Activated CD8-positive, alpha-beta memory T cell treated with anti-CD3 and anti-CD28 coated beads for 24 hours (primary cell): ENCODE measurements at regions not wholly inside any gene's neighbourhood (a gene's known extent, or its start where the extent isn't known, plus 50 kb on each side); places are given as distances from the start of the nearest gene placed in this dataset.
A peak's percentile ranks its signal among the peaks of the same experiment; 100 is the strongest.

Source experiments
- DNase-seq: peaks from one replicate; pipeline ENCODE4 v3.0.0-alpha.2; 2020

DNA sequence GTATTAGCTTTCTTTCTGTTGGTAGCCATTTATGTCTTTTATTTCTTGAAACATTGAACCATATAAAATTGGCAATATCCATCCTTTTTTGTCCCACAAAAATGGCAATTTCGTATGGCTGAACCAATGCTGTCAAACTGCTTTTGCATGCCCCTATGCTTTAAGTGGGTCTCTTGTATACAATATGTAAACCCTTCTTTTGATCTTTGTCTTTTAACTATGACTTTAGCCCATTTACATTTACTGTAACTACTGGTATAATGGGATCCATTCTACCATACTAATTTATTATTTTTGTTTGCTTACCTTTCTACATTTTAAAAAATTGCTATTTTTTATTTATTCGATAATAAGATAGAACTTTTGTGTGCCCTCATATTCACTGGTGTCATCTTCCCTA is 93.4 kb downstream of the TENT4A start:
- DNase-seq = no peak

GRCh38 chr5:6808462-6808861 is 95.2 kb downstream of the TENT4A start:
- no peak for DNase-seq

- DNase-seq = no peak
Observed at GRCh38 chr5:6810641-6811405, 97.6 kb downstream of the TENT4A start.

DNA sequence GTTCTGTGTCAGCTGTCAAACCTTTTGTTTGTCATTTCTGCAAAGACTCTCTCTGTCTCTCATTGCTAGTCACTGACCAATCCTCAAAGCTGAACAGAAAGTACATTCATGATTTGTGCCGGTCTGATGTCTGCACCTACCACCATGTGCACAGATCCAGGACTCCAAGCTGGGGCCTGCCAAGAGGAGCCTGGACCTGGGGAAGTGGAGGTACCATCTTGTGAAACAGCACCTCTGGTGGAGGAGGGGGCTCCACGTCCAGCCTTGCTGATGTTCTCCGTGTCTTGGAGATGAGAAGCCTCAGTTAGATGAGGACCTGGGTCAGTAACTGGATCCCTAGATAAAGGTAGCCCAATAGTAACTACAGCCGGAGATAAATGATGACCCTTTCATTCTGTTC is 98.9 kb downstream of the TENT4A start:
- DNase-seq = no peak

GRCh38 chr5:6812800-6813731 is 99.8 kb downstream of the TENT4A start:
- DNase-seq = no peak

DNA sequence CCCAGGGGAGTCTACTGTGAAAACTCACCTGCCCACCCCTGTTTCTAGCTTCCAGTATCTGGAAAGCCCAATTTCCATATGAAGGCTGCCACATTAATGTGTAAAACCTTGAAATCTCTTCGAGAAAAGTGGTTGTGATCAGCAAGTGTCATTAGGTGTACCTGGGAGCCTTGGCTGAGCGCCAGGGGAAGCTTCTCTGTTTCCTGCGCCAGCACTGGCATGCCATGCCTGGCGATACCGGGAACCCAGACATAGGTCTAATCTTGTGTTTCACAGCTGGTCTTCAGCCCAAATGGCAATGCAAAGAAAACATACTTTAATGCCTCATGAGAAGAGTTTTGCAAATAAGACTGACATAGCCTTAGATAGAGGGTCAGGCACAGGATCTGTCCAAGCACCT is 101.6 kb downstream of the TENT4A start:
- DNase-seq = no peak

- DNase-seq = no peak
Observed at GRCh38 chr5:6818594-6819511, 105.6 kb downstream of the TENT4A start.

- no peak for DNase-seq
Observed at GRCh38 chr5:6819521-6819920, 106.3 kb downstream of the TENT4A start.

DNA sequence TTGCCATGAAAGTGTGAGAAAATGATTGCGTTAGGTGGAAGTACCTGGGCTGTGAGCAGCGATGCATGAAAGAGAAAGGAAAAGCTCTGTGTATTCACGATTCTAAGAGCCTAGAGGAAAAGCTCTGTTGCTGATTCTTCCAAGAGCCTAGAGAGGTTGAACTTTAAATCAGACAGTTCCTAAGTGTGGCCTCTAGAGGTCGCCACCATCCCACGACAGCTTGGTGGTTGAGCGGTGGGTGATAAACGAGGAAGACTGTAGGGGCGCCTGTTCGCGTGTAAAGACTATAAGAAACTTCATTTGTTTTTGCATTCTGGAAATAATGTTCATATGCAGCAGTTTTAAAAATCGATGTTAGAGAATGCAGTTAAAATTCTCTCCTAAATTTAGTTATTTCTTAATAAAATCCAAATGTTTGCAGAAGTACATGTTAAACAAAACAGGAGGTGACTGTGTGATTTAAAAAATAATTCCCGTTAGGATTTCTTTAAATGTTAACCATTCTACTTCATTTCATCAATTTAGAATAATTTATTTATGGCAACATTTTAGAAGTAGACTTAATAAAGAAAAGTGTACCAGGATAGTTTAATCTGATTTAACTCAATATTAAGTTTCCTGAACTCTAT is 107.7 kb downstream of the TENT4A start:
- DNase-seq = peak; percentile 68

DNA sequence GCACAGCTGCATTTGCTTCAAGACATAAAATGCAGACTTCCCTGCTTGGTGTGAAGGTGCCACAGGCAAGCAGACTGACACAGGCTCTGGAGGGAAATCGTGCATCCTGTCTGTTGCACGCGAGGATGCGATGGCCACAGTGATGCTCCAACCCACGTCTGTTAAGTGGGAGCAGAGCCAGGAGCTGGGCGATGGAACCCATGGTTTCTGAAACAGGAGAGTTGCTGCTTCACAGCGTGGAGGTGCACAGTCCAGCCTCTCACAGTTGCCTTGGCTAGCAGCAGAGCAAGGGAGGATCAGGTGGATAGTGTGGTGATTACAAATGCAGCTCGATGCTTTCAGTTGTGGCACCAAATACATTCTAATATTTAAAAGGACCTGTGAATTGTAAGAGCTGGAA is 108.8 kb downstream of the TENT4A start:
- no peak for DNase-seq

DNA sequence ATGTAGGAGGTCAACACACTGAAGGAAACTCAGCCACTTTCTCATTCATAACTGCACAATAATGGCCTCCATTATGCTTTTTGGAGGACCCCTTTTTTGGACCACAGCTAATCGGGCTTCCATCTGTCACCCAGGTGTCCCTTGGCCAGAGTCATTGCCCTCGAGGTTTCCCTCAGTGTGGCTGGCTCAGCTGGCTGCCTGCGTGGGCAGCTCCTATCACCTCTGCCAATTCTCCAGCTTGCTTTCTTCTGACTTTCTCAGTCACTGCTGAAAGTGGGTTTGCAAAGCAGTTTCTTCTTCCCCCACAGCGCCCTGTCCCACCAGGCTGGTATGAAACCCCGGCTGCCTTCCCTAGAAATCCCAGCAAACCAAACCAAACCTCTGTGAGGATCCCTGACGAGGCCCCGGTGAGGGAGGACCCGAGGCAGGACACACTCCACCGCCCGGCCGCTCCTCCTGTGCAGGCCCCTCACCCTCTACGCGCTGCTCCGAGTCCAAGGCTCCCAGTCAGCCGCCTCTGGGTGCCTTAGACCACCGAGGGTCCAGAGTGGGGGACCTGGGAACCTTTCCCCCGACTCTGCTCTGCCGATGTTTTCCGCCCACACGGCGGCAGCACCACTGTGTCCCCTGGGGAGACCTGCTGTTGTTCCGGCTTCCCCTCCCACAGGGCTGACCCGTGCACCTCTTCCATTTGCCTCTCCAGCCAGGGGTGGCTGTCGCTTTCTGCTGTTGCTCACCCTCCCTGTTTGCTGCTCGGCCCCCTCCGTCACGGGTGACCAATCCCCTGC is 109.5 kb downstream of the TENT4A start:
- DNase-seq = no peak

GRCh38 chr5:6823996-6824395 is 110.8 kb downstream of the TENT4A start:
- DNase-seq = no peak

GRCh38 chr5:6825678-6826244 is 112.5 kb downstream of the TENT4A start:
- no peak for DNase-seq

DNA sequence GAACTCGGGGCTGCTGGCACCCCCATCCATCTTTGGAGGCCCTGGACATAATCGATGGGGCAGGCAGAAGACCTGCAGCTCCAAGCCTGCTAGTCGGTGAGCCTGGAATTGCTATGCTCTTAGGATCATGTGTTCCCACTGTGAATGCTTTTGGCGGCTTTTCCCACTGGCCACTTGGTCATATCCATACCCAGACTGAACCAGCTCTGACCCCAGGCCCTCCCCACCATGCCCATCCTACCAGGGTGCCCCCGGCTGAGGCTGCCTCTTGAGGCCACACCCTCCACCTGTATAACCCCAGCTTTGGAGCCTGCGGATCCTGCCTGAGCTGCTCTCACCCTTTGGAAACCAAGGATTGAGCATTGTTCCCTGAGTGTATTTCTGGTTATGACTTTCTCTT is 113.5 kb downstream of the TENT4A start:
- no peak for DNase-seq

GRCh38 chr5:6827526-6828219 is 114.4 kb downstream of the TENT4A start:
- no peak for DNase-seq

GRCh38 chr5:6829150-6829784 is 116.0 kb downstream of the TENT4A start:
- peak; percentile 61 for DNase-seq

GRCh38 chr5:6830643-6831239 is 117.5 kb downstream of the TENT4A start:
- no peak for DNase-seq

DNA sequence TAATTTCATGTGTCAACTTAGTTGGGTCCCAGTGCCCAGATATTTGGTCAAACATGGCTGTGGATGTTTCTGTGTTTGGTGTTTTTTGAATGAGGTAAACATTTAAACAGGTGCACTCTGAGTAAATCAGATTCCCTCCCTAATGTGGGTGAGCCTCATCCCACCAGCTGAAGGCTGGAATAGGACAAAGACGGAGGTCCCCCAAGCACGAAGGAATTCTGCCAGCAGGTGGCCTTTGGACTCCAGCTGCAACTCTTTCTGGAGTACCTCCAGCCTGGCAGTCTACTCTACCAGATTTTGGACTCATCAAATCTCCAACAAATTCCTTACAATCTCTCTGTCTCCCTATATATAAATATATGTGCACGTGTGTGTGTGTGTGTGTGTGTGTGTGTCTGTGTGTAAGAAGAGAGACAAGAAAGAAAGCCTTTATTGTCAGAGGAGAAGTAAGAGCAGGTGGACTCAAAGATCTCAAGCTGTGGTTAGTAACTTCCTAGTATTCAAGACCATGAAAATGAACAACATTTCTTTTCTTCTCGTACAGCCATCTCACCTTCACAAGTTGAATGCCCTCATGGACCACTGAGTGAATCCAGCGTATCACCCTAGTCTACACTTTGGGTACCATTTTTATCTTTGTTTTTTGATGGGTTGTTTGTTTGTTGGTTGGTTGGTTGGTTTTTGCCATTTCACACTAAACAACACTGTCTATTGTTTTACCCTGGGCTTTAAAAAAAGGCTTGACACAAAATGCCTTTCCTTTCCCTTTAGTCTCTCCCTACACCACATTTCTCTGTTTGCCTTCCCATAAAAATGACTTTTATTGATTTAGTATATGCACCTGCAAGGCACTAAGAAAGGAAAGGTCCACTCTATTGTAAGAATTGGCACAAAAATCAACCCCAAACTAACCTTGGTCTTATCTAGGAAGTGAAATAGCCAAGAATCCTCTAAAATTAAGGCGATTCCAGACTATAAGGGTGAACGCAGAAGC is 118.7 kb downstream of the TENT4A start:
- DNase-seq = peak; percentile 26
